A172 (cell line): ENCODE measurements at regions not wholly inside any gene's neighbourhood (a gene's known extent, or its start where the extent isn't known, plus 50 kb on each side); places are given as distances from the start of the nearest gene placed in this dataset.

Experiments
- DNase-seq: peaks from one replicate; pipeline ENCODE4 v3.0.0-alpha.2; 2015; ENCODE audit warnings: low spot score

DNA sequence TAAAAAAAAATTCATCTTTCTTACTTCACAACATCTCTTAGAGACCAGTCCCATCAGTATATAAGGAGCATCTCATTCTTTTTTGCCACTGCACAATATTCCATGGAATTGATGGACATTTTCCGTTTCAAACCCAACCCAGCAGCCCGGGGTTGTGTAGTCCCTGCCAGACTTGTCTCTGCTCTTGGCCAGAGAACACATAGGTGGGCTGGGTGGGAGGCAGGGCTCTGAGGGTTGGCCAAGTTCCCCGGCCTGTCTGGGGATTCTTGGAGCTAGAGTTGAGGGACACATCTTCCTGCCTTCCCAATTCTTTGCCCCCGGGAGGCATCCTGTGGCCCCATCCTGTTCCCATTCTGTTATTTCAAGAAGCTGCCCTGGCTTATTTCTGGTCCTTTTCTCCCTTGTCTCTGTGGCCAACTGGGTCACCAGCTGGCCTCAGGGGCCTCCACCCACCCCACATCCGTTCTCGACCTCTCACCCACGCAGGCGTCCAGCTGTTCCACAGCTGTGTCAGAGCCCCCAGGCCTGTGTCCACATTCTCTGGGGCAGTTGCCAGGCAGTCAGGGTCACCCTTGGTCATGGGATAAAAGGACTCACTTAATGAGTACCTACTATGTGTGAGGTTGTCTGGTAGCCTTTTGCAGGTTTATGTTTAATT is 52.0 kb upstream of the CCDC63 start:
- DNase-seq: no peak

DNA sequence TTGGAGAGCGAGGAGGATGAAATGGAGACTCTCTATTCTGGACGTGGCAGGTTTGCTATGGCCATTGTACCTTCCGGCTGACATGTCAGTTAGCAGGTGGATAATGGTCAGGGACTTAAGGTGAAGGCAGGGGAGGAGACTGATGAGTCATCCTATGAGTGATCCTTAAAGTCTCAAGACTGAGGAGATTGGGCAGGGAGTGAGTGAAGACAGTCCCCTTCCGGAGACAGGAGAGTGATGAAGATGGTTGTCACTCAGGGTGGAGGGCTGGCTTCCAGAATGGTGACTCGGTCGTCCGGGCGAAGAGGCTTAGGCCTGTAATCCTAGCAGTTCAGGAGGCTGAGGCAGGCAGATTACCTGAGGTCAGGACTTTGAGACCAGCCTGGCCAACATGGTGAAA is 49.8 kb upstream of the CCDC63 start:
- peak; percentile 49 for DNase-seq
